IMR-90 (cell line): ENCODE measurements at regions not wholly inside any gene's neighbourhood (a gene's known extent, or its start where the extent isn't known, plus 50 kb on each side); places are given as distances from the start of the nearest gene placed in this dataset.

Experiments
- ATAC-seq: fragments of 200-7000 bp; cut with Tn5 transposase; 2 replicates; pipeline ENCODE4 v1.9.1; 2020; ENCODE audit warnings: low read depth, mild to moderate bottlenecking, moderate library complexity
- BruUV-seq: library from RNA; stranded (reverse); fragments of 400-500 nt; replicated peaks from 2 replicates; lab custom pipeline; 2021; lab: Mats Ljungman, UMichigan
- CTCF ChIA-PET: fragments of 300-600 bp; formaldehyde crosslinking; extraction: SDS; loops from one replicate; lab custom pipeline; 2021; ENCODE audit warnings: antibody characterized with exemption; lab: Yijun Ruan, JAX
- POLR2A ChIA-PET: fragments of 300-600 bp; sonication (Branson Sonifier 250); formaldehyde crosslinking; loops from one replicate; lab custom pipeline; 2022; ENCODE audit warnings: antibody characterized with exemption; ENCODE audit not compliant: unreplicated experiment; lab: Charles Lee
- DNase-seq: peaks from one replicate; pipeline ENCODE4 v3.0.0; 2013
- H2AFZ ChIP-seq: replicated peaks from 2 replicates; pipeline ENCODE3; 2013; ENCODE audit warnings: low read length, mild to moderate bottlenecking; ENCODE audit not compliant: poor library complexity
- H2AK5ac ChIP-seq: 2 replicates; pipeline ENCODE4 v1.6.1; 2013; ENCODE audit warnings: low read depth, low read length, inconsistent platforms
- H2AK9ac ChIP-seq: replicated peaks from 2 replicates; pipeline ENCODE3; 2013; ENCODE audit warnings: mild to moderate bottlenecking, low read depth, low read length, moderate library complexity; ENCODE audit not compliant: poor library complexity
- H2BK120ac ChIP-seq: 2 replicates; pipeline ENCODE4 v1.6.1; 2013; ENCODE audit warnings: low read depth, low read length, inconsistent platforms
- H2BK15ac ChIP-seq: 3 replicates; pipeline ENCODE4 v1.6.1; 2013; ENCODE audit warnings: low read depth, low read length, inconsistent platforms
- H2BK20ac ChIP-seq: 2 replicates; pipeline ENCODE4 v1.6.1; 2013; ENCODE audit warnings: low read depth, mild to moderate bottlenecking, inconsistent platforms, low read length, moderate library complexity
- H2BK5ac ChIP-seq: 2 replicates; pipeline ENCODE4 v1.6.1; 2013; ENCODE audit warnings: mild to moderate bottlenecking, low read depth, low read length, inconsistent platforms; ENCODE audit not compliant: poor library complexity, severe bottlenecking
- H3K14ac ChIP-seq: replicated peaks from 2 replicates; pipeline ENCODE4 v1.6.1; 2013; ENCODE audit warnings: low read depth, low read length, inconsistent platforms
- H3K18ac ChIP-seq: 2 replicates; pipeline ENCODE4 v1.6.1; 2013; ENCODE audit warnings: low read depth, low read length, control low read depth
- H3K23ac ChIP-seq: 2 replicates; pipeline ENCODE4 v1.6.1; 2013; ENCODE audit warnings: low read depth, low read length, inconsistent platforms
- H3K27ac ChIP-seq: 2 replicates; pipeline ENCODE4 v1.5.1; 2013; ENCODE audit warnings: mild to moderate bottlenecking, control low read depth, low read length; ENCODE audit not compliant: insufficient read depth
- H3K27me3 ChIP-seq: 2 replicates; pipeline ENCODE4 v1.6.1; 2013; ENCODE audit warnings: low read length; ENCODE audit not compliant: control insufficient read depth, insufficient read depth
- H3K36me3 ChIP-seq: 2 replicates; pipeline ENCODE4 v1.6.1; 2013; ENCODE audit warnings: low read length, mixed read lengths; ENCODE audit not compliant: control insufficient read depth, insufficient read depth
- H3K4ac ChIP-seq: 2 replicates; pipeline ENCODE4 v1.6.1; 2013; ENCODE audit warnings: low read depth, low read length, inconsistent platforms
- H3K4me1 ChIP-seq: 2 replicates; pipeline ENCODE4 v1.6.1; 2013; ENCODE audit warnings: low read length, mixed read lengths; ENCODE audit not compliant: control insufficient read depth, insufficient read depth
- H3K4me2 ChIP-seq: 2 replicates; pipeline ENCODE4 v1.6.1; 2013; ENCODE audit warnings: low read depth, mild to moderate bottlenecking, control low read depth, low read length, moderate library complexity
- H3K4me3 ChIP-seq: 2 replicates; pipeline ENCODE4 v1.5.1; 2013; ENCODE audit warnings: low read depth, mild to moderate bottlenecking, control low read depth, low read length, moderate library complexity; ENCODE audit not compliant: insufficient read depth
- H3K56ac ChIP-seq: 2 replicates; pipeline ENCODE4 v1.6.1; 2013; ENCODE audit warnings: low read length, inconsistent platforms; ENCODE audit not compliant: insufficient read depth; ENCODE audit errors: extremely low read depth
- H3K79me1 ChIP-seq, 2 experiments: 2 replicates each; pipeline ENCODE4 v1.6.1; 2013; ENCODE audit warnings: low read length in 2 of 2, inconsistent platforms in 1 of 2, low read depth in 1 of 2
- H3K9ac ChIP-seq: 2 replicates; pipeline ENCODE4 v1.6.1; 2013; ENCODE audit warnings: low read depth, low read length, control low read depth
- H3K9me1 ChIP-seq: 2 replicates; pipeline ENCODE4 v1.6.1; 2013; ENCODE audit warnings: low read length, inconsistent platforms; ENCODE audit not compliant: insufficient read depth
- H3K9me3 ChIP-seq: 2 replicates; pipeline ENCODE4 v1.6.1; 2013; ENCODE audit warnings: low read length; ENCODE audit not compliant: control insufficient read depth, insufficient read depth
- H4K20me1 ChIP-seq: 2 replicates; pipeline ENCODE4 v1.6.1; 2013; ENCODE audit warnings: low read length, inconsistent platforms; ENCODE audit not compliant: insufficient read depth
- H4K5ac ChIP-seq: 2 replicates; pipeline ENCODE4 v1.6.1; 2013; ENCODE audit warnings: mild to moderate bottlenecking, low read depth, low read length, control low read depth
- H4K8ac ChIP-seq, 2 experiments: 2 replicates each; pipeline ENCODE4 v1.6.1; 2013; ENCODE audit warnings: low read depth in 2 of 2, low read length in 2 of 2, control low read depth in 1 of 2, inconsistent platforms in 1 of 2
- H4K91ac ChIP-seq: 2 replicates; pipeline ENCODE4 v1.6.1; 2013; ENCODE audit warnings: low read depth, low read length, inconsistent platforms; ENCODE audit not compliant: insufficient read depth
- BHLHE40 ChIP-seq: fragments of 150-350 bp; IDR thresholded peaks from 2 replicates; pipeline ENCODE4 v1.6.1; 2016; ENCODE audit warnings: mild to moderate bottlenecking, low read depth, low read length
- CEBPB ChIP-seq: IDR thresholded peaks from 2 replicates; pipeline ENCODE4 v1.6.1; 2012; ENCODE audit warnings: low read depth, low read length, improper control_type of control experiment
- CHD1 ChIP-seq: IDR thresholded peaks from 2 replicates; pipeline ENCODE4 v1.6.1; 2012; ENCODE audit warnings: low read depth, low read length, improper control_type of control experiment
- FOS ChIP-seq: fragments of 150-350 bp; IDR thresholded peaks from 2 replicates; pipeline ENCODE4 v1.6.1; 2016; ENCODE audit warnings: low read depth, low read length
- MAFK ChIP-seq: IDR thresholded peaks from 2 replicates; pipeline ENCODE4 v1.6.1; 2012; ENCODE audit warnings: low read depth, low read length, improper control_type of control experiment
- MAZ ChIP-seq: IDR thresholded peaks from 2 replicates; pipeline ENCODE4 v1.6.1; 2012; ENCODE audit warnings: low read depth, mild to moderate bottlenecking, low read length, improper control_type of control experiment, moderate library complexity, borderline replicate concordance
- MXI1 ChIP-seq: IDR thresholded peaks from 2 replicates; pipeline ENCODE4 v1.6.1; 2012; ENCODE audit warnings: low read depth, mild to moderate bottlenecking, low read length, moderate library complexity, borderline replicate concordance
- NFE2L2 ChIP-seq: fragments of 150-350 bp; IDR thresholded peaks from 2 replicates; pipeline ENCODE4 v1.6.1; 2016; ENCODE audit warnings: low read depth, mild to moderate bottlenecking, low read length
- POLR2A ChIP-seq: IDR thresholded peaks from 2 replicates; pipeline ENCODE4 v1.6.1; 2012; ENCODE audit warnings: mild to moderate bottlenecking, low read depth, low read length
- RAD21 ChIP-seq: IDR thresholded peaks from 2 replicates; pipeline ENCODE4 v1.6.1; 2012; ENCODE audit warnings: low read length, improper control_type of control experiment
- RCOR1 ChIP-seq: IDR thresholded peaks from 2 replicates; pipeline ENCODE4 v1.6.1; 2012; ENCODE audit warnings: mild to moderate bottlenecking, low read length, improper control_type of control experiment; ENCODE audit not compliant: insufficient replicate concordance
- RFX5 ChIP-seq: IDR thresholded peaks from 2 replicates; pipeline ENCODE4 v1.8.0; 2012; ENCODE audit warnings: low read depth, mild to moderate bottlenecking, low read length, moderate library complexity
- SMC3 ChIP-seq: fragments of 150-350 bp; IDR thresholded peaks from 2 replicates; pipeline ENCODE4 v1.6.1; 2016; ENCODE audit warnings: low read depth, mild to moderate bottlenecking, antibody characterized with exemption, low read length, moderate library complexity
- WGBS, 2 experiments: methylation state at CpG; one replicate each; pipeline versions ENCODE4 v1.1.5 to v1.1.7; 2013; ENCODE audit warnings: missing lambda C conversion rate in 2 of 2; ENCODE audit not compliant: insufficient read length in 1 of 2; ENCODE audit errors: extremely low coverage in 2 of 2; 5-methylcytosine and 5-hydroxymethylcytosine counted together
- dilution Hi-C: fragments of 300-500 bp; cut with HindIII; formaldehyde crosslinking; loops from one replicate; pipeline ENCODE4 v1.14.3; 2018; ENCODE audit warnings: low sequenced_read_pairs; ENCODE audit not compliant: unreplicated experiment
- in situ Hi-C: fragments of 300-500 bp; cut with MboI; formaldehyde crosslinking; loops from 3 replicates; pipeline ENCODE4 v1.14.3; 2019; ENCODE audit warnings: low sequenced_read_pairs, inconsistent platforms, mixed read lengths
- intact Hi-C: fragments of 100-400 bp; cut with micrococcal nuclease; formaldehyde crosslinking; loops from 2 replicates; pipeline ENCODE4 v1.10.0; 2022
- TF ChIP-seq, protein P1 (sequence below): fragments of 150-350 bp; IDR thresholded peaks from 2 replicates; pipeline ENCODE4 v1.6.1; 2017; ENCODE audit warnings: mild to moderate bottlenecking, antibody characterized with exemption, low read length, low read depth
- TF ChIP-seq, protein P2 (sequence below): conservative IDR thresholded peaks from 2 replicates; pipeline ENCODE4 v1.5.1; 2012; ENCODE audit warnings: mild to moderate bottlenecking, low read depth, low read length, improper control_type of control experiment
- TF ChIP-seq, protein P3 (sequence below): fragments of 150-350 bp; IDR thresholded peaks from 2 replicates; pipeline ENCODE4 v1.6.1; 2016; ENCODE audit warnings: low read depth, mild to moderate bottlenecking, low read length, moderate library complexity, borderline replicate concordance

DNA sequence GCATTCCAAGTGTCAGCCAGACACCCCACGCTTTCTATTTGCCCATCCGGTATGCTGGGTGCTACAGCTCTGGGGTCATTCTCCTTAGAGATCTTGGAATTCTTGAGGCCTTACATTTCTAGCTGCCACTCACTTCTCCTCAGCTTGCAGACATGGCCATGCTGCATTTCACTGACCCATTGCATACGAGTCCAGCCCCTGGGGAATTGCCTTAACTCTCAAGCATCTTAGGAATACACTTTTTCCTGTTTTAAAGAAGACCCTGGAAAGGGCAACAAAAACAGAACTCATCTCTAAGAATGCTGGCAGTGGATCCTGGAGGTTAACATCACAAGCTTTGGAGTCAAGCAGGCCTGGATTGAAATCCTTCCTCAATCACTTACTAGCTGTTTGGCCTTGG is 122.0 kb upstream of the LNX1 start:
- peak overlapping the region; percentile 30; the same call in 1 of the 2 replicates for H3K4ac ChIP-seq
- peak overlapping the region; percentile 57 for H2BK20ac ChIP-seq
- H2AK5ac ChIP-seq, result no peak overlapping the region
- H3K27me3 ChIP-seq, result no peaks in the 10 kb centered on the region
- H3K4me2 ChIP-seq, result no peak overlapping the region
- no peak for ATAC-seq
- no peak overlapping the region for H2AK9ac ChIP-seq
- H3K79me1 ChIP-seq, result no peaks in the 10 kb centered on the region
- CTCF ChIA-PET, result no interaction called here
- no peak overlapping the region for H3K4me3 ChIP-seq
- BruUV-seq, result no TSS peak
- H3K9me1 ChIP-seq, result peaks cover 9% of the 10 kb centered on the region
- H4K5ac ChIP-seq, result no peak overlapping the region
- no peak overlapping the region for H2AFZ ChIP-seq
- no peaks in the 10 kb centered on the region for H3K36me3 ChIP-seq
- DNase-seq, result no peak
- 100% methylated on average over 3 of the region's 3 CpGs; no CpG with 5 or more reads in 1 of the 2 experiments for WGBS, 2 experiments
- intact Hi-C loops, result no loop called here
- H3K27ac ChIP-seq, result no peak overlapping the region
- in situ Hi-C loops, result loop anchor here (25.0 kb wide), 1 partner anchor 526 kb away; no protein-coding TSS in a partner anchor
- peak overlapping the region; percentile 56; the same call in 2 of the 3 replicates for H2BK15ac ChIP-seq
- peaks cover 28% of the 10 kb centered on the region for H3K4me1 ChIP-seq
- no peak overlapping the region; the same call in 1 of the 2 replicates for H3K18ac ChIP-seq
- H3K9me3 ChIP-seq, result no peaks in the 10 kb centered on the region
- dilution Hi-C loops, result no loop called here
- H3K23ac ChIP-seq, result no peak overlapping the region
- H4K91ac ChIP-seq, result peak overlapping the region; percentile 16; the same call in 1 of the 2 replicates
- peak overlapping the region; percentile 43; the same call in 1 of the 2 replicates for H2BK120ac ChIP-seq
- no peak overlapping the region for H4K8ac ChIP-seq
- H3K14ac ChIP-seq, result peak overlapping the region; percentile 4; the same call in 1 of the 2 replicates
- H4K20me1 ChIP-seq, result no peaks in the 10 kb centered on the region
- TF ChIP-seq BHLHE40, result no peak
- TF ChIP-seq SMC3, result no peak
- TF ChIP-seq RAD21, result no peak
- TF ChIP-seq FOS, result no peak
- no peak for TF ChIP-seq RFX5
- TF ChIP-seq, protein P1, sequence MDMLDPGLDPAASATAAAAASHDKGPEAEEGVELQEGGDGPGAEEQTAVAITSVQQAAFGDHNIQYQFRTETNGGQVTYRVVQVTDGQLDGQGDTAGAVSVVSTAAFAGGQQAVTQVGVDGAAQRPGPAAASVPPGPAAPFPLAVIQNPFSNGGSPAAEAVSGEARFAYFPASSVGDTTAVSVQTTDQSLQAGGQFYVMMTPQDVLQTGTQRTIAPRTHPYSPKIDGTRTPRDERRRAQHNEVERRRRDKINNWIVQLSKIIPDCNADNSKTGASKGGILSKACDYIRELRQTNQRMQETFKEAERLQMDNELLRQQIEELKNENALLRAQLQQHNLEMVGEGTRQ, result no peak
- TF ChIP-seq CHD1, result no peak
- no peak for TF ChIP-seq MAFK
- TF ChIP-seq, protein P2, sequence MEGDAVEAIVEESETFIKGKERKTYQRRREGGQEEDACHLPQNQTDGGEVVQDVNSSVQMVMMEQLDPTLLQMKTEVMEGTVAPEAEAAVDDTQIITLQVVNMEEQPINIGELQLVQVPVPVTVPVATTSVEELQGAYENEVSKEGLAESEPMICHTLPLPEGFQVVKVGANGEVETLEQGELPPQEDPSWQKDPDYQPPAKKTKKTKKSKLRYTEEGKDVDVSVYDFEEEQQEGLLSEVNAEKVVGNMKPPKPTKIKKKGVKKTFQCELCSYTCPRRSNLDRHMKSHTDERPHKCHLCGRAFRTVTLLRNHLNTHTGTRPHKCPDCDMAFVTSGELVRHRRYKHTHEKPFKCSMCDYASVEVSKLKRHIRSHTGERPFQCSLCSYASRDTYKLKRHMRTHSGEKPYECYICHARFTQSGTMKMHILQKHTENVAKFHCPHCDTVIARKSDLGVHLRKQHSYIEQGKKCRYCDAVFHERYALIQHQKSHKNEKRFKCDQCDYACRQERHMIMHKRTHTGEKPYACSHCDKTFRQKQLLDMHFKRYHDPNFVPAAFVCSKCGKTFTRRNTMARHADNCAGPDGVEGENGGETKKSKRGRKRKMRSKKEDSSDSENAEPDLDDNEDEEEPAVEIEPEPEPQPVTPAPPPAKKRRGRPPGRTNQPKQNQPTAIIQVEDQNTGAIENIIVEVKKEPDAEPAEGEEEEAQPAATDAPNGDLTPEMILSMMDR, result no peak
- TF ChIP-seq, protein P3, sequence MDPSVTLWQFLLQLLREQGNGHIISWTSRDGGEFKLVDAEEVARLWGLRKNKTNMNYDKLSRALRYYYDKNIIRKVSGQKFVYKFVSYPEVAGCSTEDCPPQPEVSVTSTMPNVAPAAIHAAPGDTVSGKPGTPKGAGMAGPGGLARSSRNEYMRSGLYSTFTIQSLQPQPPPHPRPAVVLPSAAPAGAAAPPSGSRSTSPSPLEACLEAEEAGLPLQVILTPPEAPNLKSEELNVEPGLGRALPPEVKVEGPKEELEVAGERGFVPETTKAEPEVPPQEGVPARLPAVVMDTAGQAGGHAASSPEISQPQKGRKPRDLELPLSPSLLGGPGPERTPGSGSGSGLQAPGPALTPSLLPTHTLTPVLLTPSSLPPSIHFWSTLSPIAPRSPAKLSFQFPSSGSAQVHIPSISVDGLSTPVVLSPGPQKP, result no peak
- TF ChIP-seq RCOR1, result no peak
- no peak for TF ChIP-seq POLR2A
- TF ChIP-seq MAZ, result no peak
- no peak for TF ChIP-seq MXI1
- TF ChIP-seq NFE2L2, result no peak
- TF ChIP-seq CEBPB, result no peak
- no peak overlapping the region for H2BK5ac ChIP-seq
- H3K9ac ChIP-seq, result no peak overlapping the region
- no peak overlapping the region for H3K56ac ChIP-seq
- POLR2A ChIA-PET, result interaction anchor here (0.6 kb wide), 1 partner anchor 1571 kb away, joined by 3 read pairs; no protein-coding TSS in a partner anchor
